ENCODE measurements at regions not wholly inside any gene's neighbourhood (a gene's known extent, or its start where the extent isn't known, plus 50 kb on each side); places are given as distances from the start of the nearest gene placed in this dataset.

- intact Hi-C loops (cut with DNase I), result no loop called here
- H3K9me3 ChIP-seq (replicated peaks in 1 of 3), result no peaks in the 10 kb centered on the region
- no peak overlapping the region for H3K4me3 ChIP-seq
- H3K27ac ChIP-seq, result no peak overlapping the region
- no peak for TF ChIP-seq CTCF (IDR thresholded peaks at IDR 0.05)
- TF ChIP-seq POLR2A (IDR thresholded peaks at IDR 0.05), result no peak
- WGBS, 4 donors, result 46 to 55% (median 49%) methylated on average over 6 to 21 of the region's 21 CpGs
- peaks cover 3% of the 10 kb centered on the region for H3K27me3 ChIP-seq
- no peaks in the 10 kb centered on the region for H3K4me1 ChIP-seq (replicated peaks in 1 of 2)
- no peak for DNase-seq
- H3K36me3 ChIP-seq (replicated peaks in 1 of 2), result no peaks in the 10 kb centered on the region
These were observed 718.9 kb downstream of the BRD1 start for GRCh38 chr22:49108636-49109315.

DNA sequence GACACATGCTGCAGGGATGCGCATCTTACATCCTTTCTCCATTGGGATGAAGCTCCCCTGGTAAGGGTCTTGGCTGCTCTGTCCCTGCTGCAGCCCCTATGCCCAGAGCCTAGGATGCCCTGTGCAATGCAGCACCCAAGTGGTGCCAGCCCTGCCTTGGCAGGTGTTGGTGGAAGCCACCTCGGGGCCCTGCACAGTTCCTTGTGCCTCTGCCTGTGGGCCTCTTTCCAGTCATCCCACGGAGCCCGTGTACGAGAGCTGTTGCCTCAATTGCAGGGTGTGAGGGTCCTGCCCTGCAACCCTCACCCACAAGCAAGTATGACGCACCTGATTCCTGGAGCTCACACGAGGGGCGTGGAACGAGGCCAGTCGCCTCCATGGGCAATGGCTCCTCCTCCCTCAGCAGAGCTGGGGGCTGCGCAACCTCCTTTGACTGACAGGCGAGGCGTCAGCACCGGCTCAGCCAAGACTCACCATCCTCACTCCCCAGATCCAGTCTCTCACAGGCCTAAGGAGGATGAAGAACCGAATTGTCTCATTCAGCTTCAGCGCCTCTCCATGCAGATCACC, 719.6 kb downstream of the BRD1 start:
- H3K9me3 ChIP-seq (replicated peaks in 1 of 3), result no peaks in the 10 kb centered on the region
- no peaks in the 10 kb centered on the region for H3K36me3 ChIP-seq (replicated peaks in 1 of 2)
- 73 to 100% (median 78%) methylated on average over 1 to 16 of the region's 16 CpGs for WGBS, 4 donors
- H3K4me3 ChIP-seq, result no peak overlapping the region
- TF ChIP-seq CTCF (IDR thresholded peaks at IDR 0.05) (no peak), POLR2A (IDR thresholded peaks at IDR 0.05) (no peak)
- no peak overlapping the region for H3K27ac ChIP-seq
- peaks cover 3% of the 10 kb centered on the region for H3K27me3 ChIP-seq
- DNase-seq, result no peak
- intact Hi-C loops (cut with DNase I), result no loop called here
- H3K4me1 ChIP-seq (replicated peaks in 1 of 2), result no peaks in the 10 kb centered on the region

GRCh38 chr22:49107561-49107960, 720.1 kb downstream of the BRD1 start:
- no peak overlapping the region for H3K4me3 ChIP-seq
- H3K27me3 ChIP-seq, result peaks cover 3% of the 10 kb centered on the region
- H3K9me3 ChIP-seq (replicated peaks in 1 of 3), result no peaks in the 10 kb centered on the region
- no peak for DNase-seq
- H3K4me1 ChIP-seq (replicated peaks in 1 of 2), result no peaks in the 10 kb centered on the region
- no peak overlapping the region for H3K27ac ChIP-seq
- intact Hi-C loops (cut with DNase I), result no loop called here
- TF ChIP-seq CTCF (IDR thresholded peaks at IDR 0.05), result no peak
- TF ChIP-seq POLR2A (IDR thresholded peaks at IDR 0.05), result no peak
- H3K36me3 ChIP-seq (replicated peaks in 1 of 2), result no peaks in the 10 kb centered on the region
- 65 to 73% (median 68%) methylated on average over 7 to 8 of the region's 8 CpGs for WGBS, 4 donors

- Histone ChIP-seq H3K4me3 (no peak overlapping the region), H3K27ac (no peak overlapping the region), H3K4me1 (replicated peaks in 1 of 2) (no peaks in the 10 kb centered on the region), H3K9me3 (replicated peaks in 1 of 3) (no peaks in the 10 kb centered on the region), H3K27me3 (peaks cover 3% of the 10 kb centered on the region), H3K36me3 (replicated peaks in 1 of 2) (no peaks in the 10 kb centered on the region)
- 53 to 64% (median 55%) methylated on average over 3 to 5 of the region's 5 CpGs for WGBS, 4 donors
- TF ChIP-seq CTCF (IDR thresholded peaks at IDR 0.05), result no peak
- no peak for TF ChIP-seq POLR2A (IDR thresholded peaks at IDR 0.05)
- intact Hi-C loops (cut with DNase I), result no loop called here
- DNase-seq, result no peak
These were observed 720.9 kb downstream of the BRD1 start for GRCh38 chr22:49106842-49107152.

All from adrenal gland (tissue), 9 donors.